ENCODE measurements at regions not wholly inside any gene's neighbourhood (a gene's known extent, or its start where the extent isn't known, plus 50 kb on each side); places are given as distances from the start of the nearest gene placed in this dataset.

DNA sequence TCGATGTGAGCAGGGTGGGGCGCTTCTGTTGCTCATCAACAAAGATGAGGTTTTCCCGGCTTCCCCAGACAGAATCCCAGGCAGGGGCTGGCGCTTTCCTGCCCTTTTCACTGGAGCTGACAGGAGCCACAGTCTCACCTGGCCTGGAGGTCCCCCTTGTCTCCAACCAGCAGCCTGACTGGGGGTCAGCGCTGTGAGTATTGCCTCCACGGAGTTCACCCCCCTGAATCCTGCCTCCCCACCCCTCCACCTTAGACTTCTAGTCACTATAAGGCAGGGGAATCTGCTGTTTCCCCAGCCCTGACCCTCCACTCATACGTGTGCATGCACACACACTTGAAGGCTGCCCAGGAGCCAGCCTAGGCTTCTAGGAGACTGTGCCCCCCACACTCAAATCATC is 58.8 kb upstream of the LYVE1 start:
- Histone ChIP-seq H3K9me3 (no peaks in the 10 kb centered on the region), H3K4me1 (no peaks in the 10 kb centered on the region), H3K27me3 (ENCODE audit: low read depth) (no peaks in the 10 kb centered on the region), H3K36me3 (replicated peaks) (no peaks in the 10 kb centered on the region), H3K4me3 (no peak overlapping the region)
- in situ Hi-C loops (cut with MboI; ENCODE audit: low sequenced_read_pairs) = no loop called here
- no peak for DNase-seq (ENCODE audit: low spot score in 2 of 2)

DNA sequence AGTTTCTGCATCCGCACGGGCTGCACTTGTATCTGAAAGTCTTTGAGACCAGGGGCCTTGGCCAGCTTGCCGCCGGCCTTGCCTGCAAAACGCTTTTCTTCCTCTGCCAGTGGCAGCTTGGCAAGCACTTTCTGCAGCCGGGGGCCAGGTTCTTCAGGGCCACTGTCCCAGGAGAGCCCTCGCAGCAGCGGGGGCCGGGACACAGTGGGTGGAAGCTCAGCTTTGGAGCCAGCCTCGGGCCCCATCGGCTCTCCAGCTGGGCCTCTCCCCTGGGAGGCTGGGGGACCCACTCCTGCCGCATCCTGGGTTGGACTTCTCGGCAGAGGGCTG is 57.5 kb upstream of the LYVE1 start:
- DNase-seq (ENCODE audit: low spot score in 2 of 2) = no peak
- Histone ChIP-seq H3K27me3 (ENCODE audit: low read depth) (no peaks in the 10 kb centered on the region), H3K4me1 (no peaks in the 10 kb centered on the region), H3K9me3 (no peaks in the 10 kb centered on the region), H3K36me3 (replicated peaks) (no peaks in the 10 kb centered on the region), H3K4me3 (no peak overlapping the region)
- in situ Hi-C loops (cut with MboI; ENCODE audit: low sequenced_read_pairs) = no loop called here

DNA sequence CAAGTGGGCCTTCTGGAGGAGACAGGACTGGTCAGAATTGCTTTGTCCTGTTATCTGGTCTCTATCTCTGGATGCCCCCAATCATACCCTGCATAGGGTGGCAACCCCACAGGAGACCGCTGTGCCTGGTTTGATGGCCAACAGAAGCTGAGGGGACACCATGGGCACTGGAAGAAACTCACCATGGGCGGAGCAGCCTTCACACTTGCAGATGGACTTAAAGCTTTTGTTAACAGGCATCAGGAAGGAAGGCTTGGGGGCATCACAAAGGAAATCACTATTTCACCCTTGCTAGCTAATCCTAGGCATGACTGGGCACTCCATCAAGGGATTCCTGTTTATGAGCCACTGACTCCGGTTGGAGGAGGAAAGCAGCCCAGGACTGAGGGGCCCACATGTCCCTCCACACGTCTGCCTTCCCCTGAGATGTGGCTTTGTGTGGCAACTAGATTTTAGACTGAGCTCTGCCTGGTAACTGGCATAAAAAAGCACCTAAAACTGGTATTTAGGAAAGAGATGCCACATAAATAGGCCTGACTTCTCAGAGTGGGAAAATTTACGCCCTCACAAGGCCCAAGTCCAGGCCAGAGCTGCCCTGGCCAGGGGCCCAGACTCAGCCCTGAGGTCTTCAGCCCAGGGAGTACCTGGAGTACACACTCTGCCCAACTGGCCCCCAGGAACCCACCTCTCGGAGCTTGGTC is 57.0 kb upstream of the LYVE1 start:
- Histone ChIP-seq H3K36me3 (replicated peaks) (no peaks in the 10 kb centered on the region), H3K4me3 (no peak overlapping the region), H3K27me3 (ENCODE audit: low read depth) (no peaks in the 10 kb centered on the region), H3K4me1 (no peaks in the 10 kb centered on the region), H3K9me3 (no peaks in the 10 kb centered on the region)
- no peak for DNase-seq (ENCODE audit: low spot score in 2 of 2)
- in situ Hi-C loops (cut with MboI; ENCODE audit: low sequenced_read_pairs) = no loop called here

DNA sequence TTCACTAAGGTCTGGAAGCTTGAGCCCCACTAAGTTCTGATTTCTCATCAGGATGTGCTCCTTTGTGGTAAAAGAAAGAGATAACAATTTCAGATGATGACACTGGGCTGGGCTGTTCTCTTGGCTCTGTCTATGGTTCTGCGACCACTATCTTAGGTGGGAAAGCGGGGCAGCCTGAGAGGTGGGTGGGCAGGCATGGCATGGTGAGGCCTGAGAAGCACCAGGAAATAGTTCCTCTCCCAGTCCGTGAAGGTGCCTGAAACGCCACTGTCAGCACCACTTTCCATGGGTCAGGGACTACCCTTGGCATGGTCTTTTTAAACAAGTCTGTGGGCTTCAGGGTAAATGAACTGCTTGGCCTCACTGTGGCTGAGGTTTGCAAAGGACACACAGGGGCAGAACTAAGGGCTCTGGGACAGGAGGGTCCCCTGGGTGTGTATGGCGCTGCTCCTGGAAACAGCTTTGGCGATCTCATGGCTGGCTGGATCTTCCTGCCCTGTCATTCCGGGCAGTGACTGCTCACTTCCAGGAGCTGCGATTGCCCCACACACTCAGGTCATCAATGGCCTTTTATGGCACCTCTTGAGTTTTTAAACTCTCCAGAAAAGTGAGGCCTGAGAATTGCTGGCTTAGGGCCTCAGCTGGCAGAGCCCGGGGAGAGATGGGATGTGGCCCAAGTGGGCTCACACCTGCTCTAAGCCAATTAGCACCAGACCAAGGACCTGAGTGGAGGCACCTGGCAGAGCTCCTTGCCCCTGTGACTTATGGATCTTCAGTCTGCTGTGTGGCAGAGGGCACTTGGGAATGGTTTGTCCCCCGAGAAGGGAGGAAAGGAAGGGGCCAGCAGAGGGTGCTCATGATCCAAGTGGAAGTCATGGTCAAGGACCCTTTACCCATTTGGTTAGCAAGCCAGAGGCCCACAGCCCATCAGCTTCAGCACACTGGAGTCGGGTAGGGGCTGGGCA is 55.6 kb upstream of the LYVE1 start:
- Histone ChIP-seq H3K4me3 (no peak overlapping the region), H3K36me3 (replicated peaks) (no peaks in the 10 kb centered on the region), H3K9me3 (no peaks in the 10 kb centered on the region), H3K27me3 (ENCODE audit: low read depth) (peaks cover 3% of the 10 kb centered on the region; the same call in 1 of the 2 replicates), H3K4me1 (no peaks in the 10 kb centered on the region)
- peak in 1 of 2 experiments; percentile 60 for DNase-seq (ENCODE audit: low spot score in 2 of 2)
- in situ Hi-C loops (cut with MboI; ENCODE audit: low sequenced_read_pairs) = no loop called here

DNA sequence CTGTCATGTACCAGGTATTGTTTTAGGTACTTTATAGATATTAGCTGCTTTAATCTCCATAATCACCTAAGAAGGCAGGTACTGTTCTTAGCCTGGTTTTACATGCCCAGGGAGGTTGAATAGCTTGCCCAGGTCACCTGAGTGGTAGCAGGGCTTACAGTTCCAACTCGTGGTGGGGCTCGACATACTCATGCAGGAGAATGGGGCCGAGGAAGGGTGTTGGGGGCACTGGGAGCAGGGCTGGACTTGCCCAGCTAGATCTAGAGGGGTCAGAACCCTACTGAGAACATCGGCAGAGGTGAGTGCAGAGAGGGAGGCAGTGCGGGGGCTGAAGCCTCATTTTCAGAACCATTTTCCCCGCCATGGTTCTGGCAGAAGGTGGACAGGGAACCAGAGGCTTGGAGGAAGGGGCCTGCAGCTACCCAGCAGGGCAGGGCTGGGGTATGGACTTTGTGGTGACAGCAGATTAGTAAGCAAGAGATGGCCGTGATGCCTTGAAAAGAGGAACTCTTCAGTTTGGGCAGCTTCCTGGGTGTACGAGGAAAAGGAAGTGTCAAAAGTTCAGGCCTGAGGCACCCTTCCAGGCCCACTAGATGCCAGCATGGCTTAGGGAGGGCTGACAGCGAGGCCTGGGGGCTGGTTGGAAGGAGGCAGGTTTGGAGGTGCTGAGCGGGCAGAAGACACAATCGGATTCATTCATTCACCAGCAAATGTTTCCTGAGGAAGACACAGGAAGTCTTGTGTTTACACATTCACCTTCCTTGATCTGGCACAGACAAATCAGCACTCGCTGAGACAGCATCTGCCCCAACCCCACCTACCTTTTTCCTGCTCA is 54.7 kb upstream of the LYVE1 start:
- H3K27me3 ChIP-seq (ENCODE audit: low read depth) = peaks cover 3% of the 10 kb centered on the region; the same call in 1 of the 2 replicates
- no peak for DNase-seq (ENCODE audit: low spot score in 2 of 2)
- H3K36me3 ChIP-seq (replicated peaks) = no peaks in the 10 kb centered on the region
- no peaks in the 10 kb centered on the region for H3K4me1 ChIP-seq
- H3K9me3 ChIP-seq = no peaks in the 10 kb centered on the region
- in situ Hi-C loops (cut with MboI; ENCODE audit: low sequenced_read_pairs) = no loop called here
- H3K4me3 ChIP-seq = no peak overlapping the region

DNA sequence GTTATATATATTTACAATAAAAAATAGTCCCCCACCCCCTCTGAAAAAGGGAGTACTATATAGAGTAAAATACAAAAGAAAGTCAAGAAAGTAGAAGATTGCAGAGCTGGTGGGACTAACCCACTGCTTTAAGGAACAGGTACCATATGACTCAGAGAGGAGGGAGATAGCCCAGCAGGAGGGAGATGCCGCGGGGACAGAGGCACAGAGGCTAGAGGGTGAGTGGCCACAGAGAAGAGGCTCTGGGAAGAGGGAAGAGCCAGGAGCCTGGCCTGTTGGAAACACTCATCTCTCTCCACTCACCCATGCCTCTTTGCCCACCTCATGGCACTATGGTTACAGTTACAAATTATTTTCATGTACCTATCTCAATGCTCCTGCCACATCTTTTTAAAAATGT is 53.6 kb upstream of the LYVE1 start:
- H3K4me1 ChIP-seq = no peaks in the 10 kb centered on the region
- peaks cover 3% of the 10 kb centered on the region; the same call in 1 of the 2 replicates for H3K27me3 ChIP-seq (ENCODE audit: low read depth)
- H3K4me3 ChIP-seq = no peak overlapping the region
- no peaks in the 10 kb centered on the region for H3K9me3 ChIP-seq
- in situ Hi-C loops (cut with MboI; ENCODE audit: low sequenced_read_pairs) = no loop called here
- DNase-seq (ENCODE audit: low spot score in 2 of 2) = no peak
- no peaks in the 10 kb centered on the region for H3K36me3 ChIP-seq (replicated peaks)

DNA sequence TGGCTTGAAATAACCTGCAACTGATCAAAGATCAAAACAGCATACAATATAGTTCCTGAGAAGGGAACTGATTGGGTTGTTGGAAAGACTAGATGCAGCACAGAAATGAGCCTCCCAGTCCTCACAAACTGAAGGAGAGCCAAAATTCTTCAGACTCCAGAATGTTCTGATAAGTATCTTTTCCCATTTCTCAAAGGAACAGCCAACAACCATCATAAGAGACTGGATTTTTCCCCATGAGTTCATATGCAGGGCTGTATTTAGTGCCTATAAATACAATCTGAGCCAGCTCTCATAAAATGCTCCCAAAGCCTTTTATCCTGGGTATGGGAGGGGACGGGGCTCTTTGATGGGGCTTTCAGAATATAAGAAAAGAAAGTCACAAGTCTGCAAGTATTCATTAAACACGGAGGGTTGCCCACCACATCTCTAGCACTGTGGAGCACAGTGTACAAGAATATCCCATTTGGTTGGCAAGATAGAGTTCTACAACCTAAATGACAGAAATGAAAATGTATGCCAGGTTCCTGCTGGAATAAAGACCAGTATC is 50.7 kb upstream of the LYVE1 start:
- Histone ChIP-seq H3K4me1 (no peaks in the 10 kb centered on the region), H3K36me3 (replicated peaks) (no peaks in the 10 kb centered on the region), H3K27me3 (ENCODE audit: low read depth) (peaks cover 3% of the 10 kb centered on the region; the same call in 1 of the 2 replicates), H3K4me3 (no peak overlapping the region), H3K9me3 (no peaks in the 10 kb centered on the region)
- no peak for DNase-seq (ENCODE audit: low spot score in 2 of 2)
- in situ Hi-C loops (cut with MboI; ENCODE audit: low sequenced_read_pairs) = no loop called here

DNA sequence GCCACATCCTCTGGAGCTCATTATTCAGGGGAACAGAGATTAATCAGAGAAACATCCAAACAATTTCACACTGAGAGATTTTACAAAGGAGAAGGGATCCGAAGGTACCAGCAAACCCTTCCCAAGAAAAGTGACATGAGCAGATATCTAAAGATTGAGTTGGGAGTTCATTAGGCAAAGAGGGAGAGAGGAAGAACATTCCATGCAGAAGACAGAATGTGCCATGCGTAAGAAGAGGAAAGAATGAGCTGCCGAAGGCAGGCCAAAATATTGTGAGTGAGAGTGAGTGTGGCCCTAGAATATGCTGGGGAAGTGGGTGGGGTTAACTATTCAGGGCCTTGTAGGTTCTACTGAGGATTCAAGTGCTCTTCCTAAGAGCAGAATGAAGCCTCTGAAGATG is 50.0 kb upstream of the LYVE1 start:
- peaks cover 2% of the 10 kb centered on the region; the same call in 1 of the 2 replicates for H3K9me3 ChIP-seq
- H3K36me3 ChIP-seq (replicated peaks) = no peaks in the 10 kb centered on the region
- peaks cover 5% of the 10 kb centered on the region for H3K27me3 ChIP-seq (ENCODE audit: low read depth)
- H3K4me3 ChIP-seq = no peak overlapping the region
- DNase-seq (ENCODE audit: low spot score in 2 of 2) = no peak
- no peaks in the 10 kb centered on the region for H3K4me1 ChIP-seq
- in situ Hi-C loops (cut with MboI; ENCODE audit: low sequenced_read_pairs) = no loop called here

All from HAP-1 (cell line).